Caco-2 (cell line): ENCODE measurements at regions not wholly inside any gene's neighbourhood (a gene's known extent, or its start where the extent isn't known, plus 50 kb on each side); places are given as distances from the start of the nearest gene placed in this dataset.

Source experiments
- BruUV-seq: library from RNA; stranded (reverse); fragments of 400-500 nt; replicated peaks from 2 replicates; lab custom pipeline; 2021; lab: Mats Ljungman, UMichigan
- CTCF ChIA-PET: fragments of 300-600 bp; sonication (Branson Sonifier 250); formaldehyde crosslinking; loops from one replicate; lab custom pipeline; 2022; ENCODE audit warnings: antibody characterized with exemption; lab: Charles Lee
- POLR2A ChIA-PET: fragments of 300-600 bp; sonication (Branson Sonifier 250); formaldehyde crosslinking; loops from one replicate; lab custom pipeline; 2022; ENCODE audit warnings: antibody characterized with exemption; lab: Charles Lee
- DNase-seq, 2 experiments: peaks; one replicate each; pipeline versions ENCODE4 v3.0.0 to v3.0.0-alpha.2; 2020 to 2022
- H3K27me3 ChIP-seq: replicated peaks from 2 replicates; pipeline ENCODE4 v1.6.0; 2011; ENCODE audit warnings: low read length; ENCODE audit not compliant: control insufficient read depth, insufficient read depth
- H3K36me3 ChIP-seq: 2 replicates; pipeline ENCODE4 v1.5.1; 2011; ENCODE audit warnings: low read length; ENCODE audit not compliant: control insufficient read depth, insufficient read depth
- H3K4me1 ChIP-seq: fragments of 250-450 bp; sonication (Bioruptor Pico); 2 replicates; pipeline ENCODE4 v1.5.1; 2020; ENCODE audit warnings: mild to moderate bottlenecking
- H3K4me3 ChIP-seq: 2 replicates; pipeline ENCODE4 v1.5.1; 2011; ENCODE audit warnings: low read depth, mild to moderate bottlenecking, control low read depth, low read length
- H3K9me3 ChIP-seq: fragments of 250-450 bp; sonication (Bioruptor Pico); 2 replicates; pipeline ENCODE4 v1.5.1; 2020; ENCODE audit warnings: mild to moderate bottlenecking, moderate library complexity
- H3K27ac Mint-ChIP-seq: one replicate; pipeline ENCODE4 v1.8.0; 2022; ENCODE audit warnings: mixed read lengths; ENCODE audit not compliant: unreplicated experiment
- H3K27me3 Mint-ChIP-seq: one replicate; pipeline ENCODE4 v1.8.0; 2022; ENCODE audit warnings: mixed read lengths; ENCODE audit not compliant: insufficient read depth, unreplicated experiment
- H3K36me3 Mint-ChIP-seq: one replicate; pipeline ENCODE4 v1.8.0; 2022; ENCODE audit warnings: mild to moderate bottlenecking, mixed read lengths; ENCODE audit not compliant: insufficient read depth, unreplicated experiment
- H3K4me1 Mint-ChIP-seq: one replicate; pipeline ENCODE4 v1.8.0; 2022; ENCODE audit warnings: low read depth, mixed read lengths; ENCODE audit not compliant: unreplicated experiment
- H3K4me3 Mint-ChIP-seq: one replicate; pipeline ENCODE4 v1.8.0; 2022; ENCODE audit warnings: mild to moderate bottlenecking, moderate library complexity, mixed read lengths; ENCODE audit not compliant: unreplicated experiment
- H3K9me3 Mint-ChIP-seq: one replicate; pipeline ENCODE4 v1.8.0; 2022; ENCODE audit warnings: mixed read lengths; ENCODE audit not compliant: unreplicated experiment
- intact Hi-C: fragments of 100-400 bp; cut with micrococcal nuclease; formaldehyde crosslinking; loops from one replicate; pipeline ENCODE4 v1.10.0; 2022; ENCODE audit not compliant: unreplicated experiment
- TF ChIP-seq, protein P1 (sequence below), 2 experiments: fragments of 200-600 bp in 1 of 2; IDR thresholded peaks; 1 replicate in 1 of 2; 2 replicates in 1 of 2; pipeline versions ENCODE4 v1.5.1 to v1.8.0; 2011 to 2022; ENCODE audit warnings: antibody characterized with exemption in 1 of 2, control low read depth in 1 of 2, inconsistent platforms in 1 of 2, low read depth in 1 of 2, low read length in 1 of 2, mild to moderate bottlenecking in 1 of 2, moderate library complexity in 1 of 2; ENCODE audit not compliant: insufficient read depth in 1 of 2, severe bottlenecking in 1 of 2, unreplicated experiment in 1 of 2

DNA sequence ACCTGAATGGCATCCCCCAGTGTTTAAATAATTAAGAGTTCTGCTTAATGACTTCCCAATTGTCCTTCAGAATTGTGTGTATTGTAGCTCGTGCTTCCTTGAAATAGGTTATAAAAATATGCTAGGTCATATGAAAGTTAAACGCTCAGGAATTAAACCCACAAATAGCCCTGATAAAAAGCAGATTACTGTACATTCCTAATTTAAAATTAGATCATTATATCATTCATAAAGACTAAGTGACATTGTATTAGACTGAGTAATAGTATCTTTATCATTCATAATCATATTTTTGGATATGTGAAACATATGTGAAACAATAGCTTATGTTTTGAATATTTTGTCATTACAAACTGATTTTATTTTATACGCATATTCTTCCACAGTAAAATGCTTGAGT, 1706.7 kb downstream of the HACE1 start:
- BruUV-seq = no TSS peak
- POLR2A ChIA-PET = no interaction called here

GRCh38 chr6:103142902-103143301, 1716.8 kb downstream of the HACE1 start:
- H3K27me3 ChIP-seq = no peaks in the 10 kb centered on the region
- Mint-ChIP-seq H3K27me3 (no peaks in the 10 kb centered on the region), H3K36me3 (no peaks in the 10 kb centered on the region), H3K4me1 (no peaks in the 10 kb centered on the region), H3K9me3 (no peaks in the 10 kb centered on the region), H3K4me3 (no peak overlapping the region), H3K27ac (no peak overlapping the region)
- H3K4me1 ChIP-seq = no peaks in the 10 kb centered on the region
- BruUV-seq = no TSS peak
- TF ChIP-seq, protein P1, sequence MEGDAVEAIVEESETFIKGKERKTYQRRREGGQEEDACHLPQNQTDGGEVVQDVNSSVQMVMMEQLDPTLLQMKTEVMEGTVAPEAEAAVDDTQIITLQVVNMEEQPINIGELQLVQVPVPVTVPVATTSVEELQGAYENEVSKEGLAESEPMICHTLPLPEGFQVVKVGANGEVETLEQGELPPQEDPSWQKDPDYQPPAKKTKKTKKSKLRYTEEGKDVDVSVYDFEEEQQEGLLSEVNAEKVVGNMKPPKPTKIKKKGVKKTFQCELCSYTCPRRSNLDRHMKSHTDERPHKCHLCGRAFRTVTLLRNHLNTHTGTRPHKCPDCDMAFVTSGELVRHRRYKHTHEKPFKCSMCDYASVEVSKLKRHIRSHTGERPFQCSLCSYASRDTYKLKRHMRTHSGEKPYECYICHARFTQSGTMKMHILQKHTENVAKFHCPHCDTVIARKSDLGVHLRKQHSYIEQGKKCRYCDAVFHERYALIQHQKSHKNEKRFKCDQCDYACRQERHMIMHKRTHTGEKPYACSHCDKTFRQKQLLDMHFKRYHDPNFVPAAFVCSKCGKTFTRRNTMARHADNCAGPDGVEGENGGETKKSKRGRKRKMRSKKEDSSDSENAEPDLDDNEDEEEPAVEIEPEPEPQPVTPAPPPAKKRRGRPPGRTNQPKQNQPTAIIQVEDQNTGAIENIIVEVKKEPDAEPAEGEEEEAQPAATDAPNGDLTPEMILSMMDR (IDR thresholded peaks at IDR 0.05; ENCODE audit: insufficient read depth in 1 of 2, low read depth in 1 of 2, low read length in 1 of 2, severe bottlenecking in 1 of 2, unreplicated experiment in 1 of 2) = no peak
- no peaks in the 10 kb centered on the region for H3K36me3 ChIP-seq
- intact Hi-C loops = no loop called here
- H3K4me3 ChIP-seq = no peak overlapping the region
- POLR2A ChIA-PET = no interaction called here
- CTCF ChIA-PET = no interaction called here
- no peaks in the 10 kb centered on the region for H3K9me3 ChIP-seq
- no peak for DNase-seq

More for the DNA sequence above, 1706.7 kb downstream of the HACE1 start:
- Mint-ChIP-seq H3K36me3 (no peaks in the 10 kb centered on the region), H3K27me3 (no peaks in the 10 kb centered on the region), H3K4me1 (no peaks in the 10 kb centered on the region), H3K9me3 (no peaks in the 10 kb centered on the region), H3K27ac (no peak overlapping the region), H3K4me3 (no peak overlapping the region)
- TF ChIP-seq, protein P1 (IDR thresholded peaks at IDR 0.05; ENCODE audit: insufficient read depth in 1 of 2, low read depth in 1 of 2, low read length in 1 of 2, severe bottlenecking in 1 of 2, unreplicated experiment in 1 of 2) = no peak
- intact Hi-C loops = no loop called here
- DNase-seq = no peak
- CTCF ChIA-PET = no interaction called here
- H3K9me3 ChIP-seq = no peaks in the 10 kb centered on the region
- H3K36me3 ChIP-seq = no peaks in the 10 kb centered on the region
- no peak overlapping the region for H3K4me3 ChIP-seq
- peaks cover 13% of the 10 kb centered on the region for H3K4me1 ChIP-seq
- H3K27me3 ChIP-seq = no peaks in the 10 kb centered on the region

- Histone ChIP-seq H3K4me3 (no peak overlapping the region), H3K9me3 (no peaks in the 10 kb centered on the region), H3K4me1 (no peaks in the 10 kb centered on the region), H3K36me3 (no peaks in the 10 kb centered on the region), H3K27me3 (no peaks in the 10 kb centered on the region)
- intact Hi-C loops = no loop called here
- Mint-ChIP-seq H3K27me3 (no peaks in the 10 kb centered on the region), H3K36me3 (no peaks in the 10 kb centered on the region), H3K27ac (no peak overlapping the region), H3K9me3 (no peaks in the 10 kb centered on the region), H3K4me1 (no peaks in the 10 kb centered on the region), H3K4me3 (no peak overlapping the region)
- ChIA-PET CTCF (no interaction called here), POLR2A (no interaction called here)
- no peak for DNase-seq
- TF ChIP-seq, protein P1 (IDR thresholded peaks at IDR 0.05; ENCODE audit: insufficient read depth in 1 of 2, low read depth in 1 of 2, low read length in 1 of 2, severe bottlenecking in 1 of 2, unreplicated experiment in 1 of 2) = no peak
- BruUV-seq = no TSS peak
Observed at GRCh38 chr6:103140308-103141027, 1719.3 kb downstream of the HACE1 start.
